Lung (tissue), 11 donors: ENCODE measurements at regions not wholly inside any gene's neighbourhood (a gene's known extent, or its start where the extent isn't known, plus 50 kb on each side); places are given as distances from the start of the nearest gene placed in this dataset.

Experiments
- ATAC-seq: fragments of 200-7000 bp; cut with Tn5 transposase; one replicate; pipeline ENCODE4 v1.9.1; 2020; ENCODE audit warnings: moderate number of reproducible peaks; ENCODE audit not compliant: insufficient read depth, low FRiP score
- DNase-seq, 3 donors: peaks; one replicate each; pipeline ENCODE4 v3.0.0-alpha.2; 2013 to 2017
- H3K27ac ChIP-seq, 2 donors: one replicate each; pipeline ENCODE4 v1.5.1; 2013; ENCODE audit warnings: mild to moderate bottlenecking in 2 of 2, moderate library complexity in 2 of 2, control low read depth in 1 of 2, inconsistent platforms in 1 of 2, low read depth in 1 of 2, low read length in 1 of 2
- H3K27me3 ChIP-seq, 3 donors: one replicate each; pipeline ENCODE4 v1.5.1; 2013; ENCODE audit warnings: low read length in 2 of 3; ENCODE audit not compliant: control insufficient read depth in 3 of 3, insufficient read depth in 3 of 3
- H3K36me3 ChIP-seq, 4 donors: one replicate each; pipeline ENCODE4 v1.5.1; 2013; ENCODE audit warnings: low read length in 4 of 4, mild to moderate bottlenecking in 1 of 4, moderate library complexity in 1 of 4; ENCODE audit not compliant: control insufficient read depth in 4 of 4, insufficient read depth in 4 of 4
- H3K4me1 ChIP-seq, 5 donors: one replicate each; pipeline ENCODE4 v1.5.1; 2013; ENCODE audit warnings: low read length in 5 of 5, mild to moderate bottlenecking in 2 of 5, moderate library complexity in 1 of 5; ENCODE audit not compliant: control insufficient read depth in 5 of 5, insufficient read depth in 5 of 5
- H3K4me3 ChIP-seq: one replicate; pipeline ENCODE4 v1.5.1; 2013; ENCODE audit warnings: mild to moderate bottlenecking, control low read depth, moderate library complexity
- H3K9ac ChIP-seq, 2 donors: one replicate each; pipeline ENCODE4 v1.5.1; 2013; ENCODE audit warnings: low read length in 2 of 2, control low read depth in 1 of 2; ENCODE audit not compliant: insufficient read depth in 1 of 2
- H3K9me3 ChIP-seq, 4 donors: one replicate each; pipeline ENCODE4 v1.5.1; 2013; ENCODE audit warnings: low read length in 3 of 4, mild to moderate bottlenecking in 1 of 4, moderate library complexity in 1 of 4; ENCODE audit not compliant: control insufficient read depth in 4 of 4, insufficient read depth in 3 of 4
- CTCF ChIP-seq: IDR thresholded peaks from 2 replicates; pipeline ENCODE4 v1.5.1; 2012; ENCODE audit warnings: mild to moderate bottlenecking; ENCODE audit errors: control extremely low read depth, extremely low read depth
- WGBS, 2 donors: extraction: QIAGEN DNeasy Blood & Tissue Kit; methylation state at CpG; one replicate each; pipeline ENCODE4 v1.1.7; 2013; 5-methylcytosine and 5-hydroxymethylcytosine counted together
- donor health status: control.
- donor health status: control.
- donor health status: Bipolar disorder and iron deficiency.
- donor health status: healthy.
- donor health status: DM: yes; HTN: yes; CAD: no.

GRCh38 chr17:79201536-79202227 lies 127.1 kb downstream of the ENGASE start:
- H3K27ac ChIP-seq = no peak overlapping the region
- H3K4me1 ChIP-seq = no peaks in the 10 kb centered on the region
- ATAC-seq = no peak
- DNase-seq = no peak
- no peaks in the 10 kb centered on the region for H3K36me3 ChIP-seq
- peaks cover 0 to 27% (median 0%) of the 10 kb centered on the region in 3 donors for H3K27me3 ChIP-seq
- H3K4me3 ChIP-seq = no peak overlapping the region
- peaks cover 0 to 2% (median 0%) of the 10 kb centered on the region in 4 donors for H3K9me3 ChIP-seq
- no peak overlapping the region for H3K9ac ChIP-seq
- 54 to 63% methylated on average over 15 of the region's 15 CpGs for WGBS, 2 donors
- no peak for TF ChIP-seq CTCF

GRCh38 chr17:79201119-79201518 lies 126.5 kb downstream of the ENGASE start:
- Histone ChIP-seq H3K4me3 (no peak overlapping the region), H3K4me1 (no peaks in the 10 kb centered on the region), H3K9me3 (peaks cover 0 to 2% (median 0%) of the 10 kb centered on the region in 4 donors), H3K36me3 (no peaks in the 10 kb centered on the region), H3K27ac (no peak overlapping the region), H3K9ac (no peak overlapping the region), H3K27me3 (peaks cover 0 to 28% (median 0%) of the 10 kb centered on the region in 3 donors)
- no peak for ATAC-seq
- WGBS, 2 donors = 29 to 43% methylated on average over 6 of the region's 6 CpGs
- no peak for TF ChIP-seq CTCF
- DNase-seq = no peak

GRCh38 chr17:79196913-79197312 lies 122.3 kb downstream of the ENGASE start:
- no peak for TF ChIP-seq CTCF
- Histone ChIP-seq H3K27me3 (peaks cover 0 to 31% (median 0%) of the 10 kb centered on the region in 3 donors), H3K4me3 (no peak overlapping the region), H3K9ac (no peak overlapping the region), H3K4me1 (no peaks in the 10 kb centered on the region), H3K36me3 (no peaks in the 10 kb centered on the region), H3K9me3 (peaks cover 0 to 4% (median 0%) of the 10 kb centered on the region in 4 donors), H3K27ac (no peak overlapping the region)
- ATAC-seq = no peak
- no peak for DNase-seq
- 72 to 89% methylated on average over 9 to 10 of the region's 10 CpGs for WGBS, 2 donors
